ENCODE measurements at regions not wholly inside any gene's neighbourhood (a gene's known extent, or its start where the extent isn't known, plus 50 kb on each side); places are given as distances from the start of the nearest gene placed in this dataset.

DNA sequence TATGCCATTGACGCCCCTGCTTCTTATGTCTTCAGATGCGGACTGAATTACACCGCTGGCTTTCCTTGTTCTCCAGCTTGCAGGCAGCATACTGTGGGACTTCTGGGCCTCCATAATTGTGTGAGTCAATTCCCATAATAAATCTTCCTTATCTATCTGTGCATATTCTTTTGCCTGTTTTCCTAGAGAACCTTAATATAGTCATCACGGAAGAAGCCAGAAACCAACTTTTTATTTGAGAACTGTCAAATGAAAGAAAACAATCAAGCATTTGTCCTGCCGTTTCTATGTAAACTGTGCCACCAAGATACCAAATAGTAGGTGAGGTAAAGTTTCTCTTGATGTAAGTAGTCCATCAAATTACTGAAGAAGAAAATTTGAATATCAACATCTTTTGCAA is 51.8 kb upstream of the B3GALNT1 start:
- no peak overlapping the region for H3K4me3 Mint-ChIP-seq (ENCODE audit: unreplicated experiment)
- BruUV-seq (replicated peaks) = no TSS peak
- TF ChIP-seq, protein P1, sequence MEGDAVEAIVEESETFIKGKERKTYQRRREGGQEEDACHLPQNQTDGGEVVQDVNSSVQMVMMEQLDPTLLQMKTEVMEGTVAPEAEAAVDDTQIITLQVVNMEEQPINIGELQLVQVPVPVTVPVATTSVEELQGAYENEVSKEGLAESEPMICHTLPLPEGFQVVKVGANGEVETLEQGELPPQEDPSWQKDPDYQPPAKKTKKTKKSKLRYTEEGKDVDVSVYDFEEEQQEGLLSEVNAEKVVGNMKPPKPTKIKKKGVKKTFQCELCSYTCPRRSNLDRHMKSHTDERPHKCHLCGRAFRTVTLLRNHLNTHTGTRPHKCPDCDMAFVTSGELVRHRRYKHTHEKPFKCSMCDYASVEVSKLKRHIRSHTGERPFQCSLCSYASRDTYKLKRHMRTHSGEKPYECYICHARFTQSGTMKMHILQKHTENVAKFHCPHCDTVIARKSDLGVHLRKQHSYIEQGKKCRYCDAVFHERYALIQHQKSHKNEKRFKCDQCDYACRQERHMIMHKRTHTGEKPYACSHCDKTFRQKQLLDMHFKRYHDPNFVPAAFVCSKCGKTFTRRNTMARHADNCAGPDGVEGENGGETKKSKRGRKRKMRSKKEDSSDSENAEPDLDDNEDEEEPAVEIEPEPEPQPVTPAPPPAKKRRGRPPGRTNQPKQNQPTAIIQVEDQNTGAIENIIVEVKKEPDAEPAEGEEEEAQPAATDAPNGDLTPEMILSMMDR (IDR thresholded peaks at IDR 0.05; ENCODE audit: unreplicated experiment) = no peak
- no peaks in the 10 kb centered on the region for H3K27me3 Mint-ChIP-seq (ENCODE audit: insufficient read depth, unreplicated experiment)
- H3K4me1 Mint-ChIP-seq (ENCODE audit: insufficient read depth, unreplicated experiment) = no peaks in the 10 kb centered on the region
- ChIA-PET POLR2A (no interaction called here), CTCF (interaction anchor here (0.6 kb wide), 1 partner anchor 61 kb away, joined by 3 read pairs; no protein-coding TSS in a partner anchor)
- intact Hi-C loops (cut with micrococcal nuclease) = no loop called here
- no peaks in the 10 kb centered on the region for H3K36me3 Mint-ChIP-seq (ENCODE audit: insufficient read depth, unreplicated experiment)
- H3K27ac Mint-ChIP-seq (ENCODE audit: low read depth, unreplicated experiment) = no peak overlapping the region
- DNase-seq (ENCODE audit: unreplicated experiment) = no peak
- H3K9me3 Mint-ChIP-seq (ENCODE audit: unreplicated experiment) = no peaks in the 10 kb centered on the region

DNA sequence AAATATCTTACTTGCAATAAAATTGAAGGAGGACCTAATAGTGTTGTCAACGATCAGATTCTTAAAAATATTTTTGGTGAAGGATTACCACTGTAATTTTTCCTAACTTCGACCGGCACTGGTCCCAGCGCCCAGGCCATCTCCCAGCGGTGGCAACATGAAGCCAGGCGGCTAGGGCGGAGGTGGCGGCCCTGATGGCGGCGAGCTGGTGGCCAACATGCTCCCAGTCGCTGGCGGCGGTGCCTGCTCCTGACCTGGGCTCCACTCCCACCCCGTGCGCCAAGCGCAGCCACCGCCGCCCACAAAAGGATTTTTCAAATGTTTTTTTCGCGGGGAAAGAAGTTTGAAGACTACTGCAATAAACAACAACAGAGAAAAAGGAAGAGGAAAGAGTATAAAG is 56.5 kb upstream of the B3GALNT1 start:
- intact Hi-C loops (cut with micrococcal nuclease) = loop anchor here (2.0 kb wide), 1 partner anchor 59 kb away; the partner anchor contains the start of gene NMD3
- H3K27ac Mint-ChIP-seq (ENCODE audit: low read depth, unreplicated experiment) = no peak overlapping the region
- no TSS peak for BruUV-seq (replicated peaks)
- H3K27me3 Mint-ChIP-seq (ENCODE audit: insufficient read depth, unreplicated experiment) = no peaks in the 10 kb centered on the region
- no peak overlapping the region for H3K4me3 Mint-ChIP-seq (ENCODE audit: unreplicated experiment)
- ChIA-PET POLR2A (interaction anchor here (0.9 kb wide), 1 partner anchor 11 kb away, joined by 3 read pairs; no protein-coding TSS in a partner anchor), CTCF (interaction anchor here (1.2 kb wide), 1 partner anchor 231 kb away, joined by 3 read pairs; no protein-coding TSS in a partner anchor)
- TF ChIP-seq, protein P1 (IDR thresholded peaks at IDR 0.05; ENCODE audit: unreplicated experiment) = no peak
- no peaks in the 10 kb centered on the region for H3K4me1 Mint-ChIP-seq (ENCODE audit: insufficient read depth, unreplicated experiment)
- H3K36me3 Mint-ChIP-seq (ENCODE audit: insufficient read depth, unreplicated experiment) = no peaks in the 10 kb centered on the region
- DNase-seq (ENCODE audit: unreplicated experiment) = no peak
- H3K9me3 Mint-ChIP-seq (ENCODE audit: unreplicated experiment) = peaks cover 13% of the 10 kb centered on the region

DNA sequence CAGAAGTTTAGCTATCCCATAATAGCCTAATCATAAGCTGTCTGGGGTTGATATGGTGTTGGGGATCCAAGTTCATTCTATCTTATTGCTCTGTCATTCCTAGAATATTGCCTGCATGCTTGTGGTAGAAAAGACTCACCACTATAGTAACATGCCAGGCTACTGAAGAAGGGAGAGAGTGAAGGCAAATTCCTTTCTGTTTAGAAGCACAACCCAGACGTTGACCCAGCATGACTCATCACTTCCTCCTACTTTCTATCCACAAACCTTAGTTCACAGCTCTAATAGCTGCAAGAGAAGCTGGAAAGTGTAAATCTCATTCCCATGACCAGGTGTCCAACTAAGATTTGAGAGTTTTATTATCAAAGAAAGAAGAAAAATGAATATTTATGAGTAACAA is 57.8 kb upstream of the NMD3 start:
- BruUV-seq (replicated peaks) = no TSS peak
- no peak overlapping the region for H3K4me3 Mint-ChIP-seq (ENCODE audit: unreplicated experiment)
- intact Hi-C loops (cut with micrococcal nuclease) = loop anchor here (2.0 kb wide), 1 partner anchor 58 kb away; the partner anchor contains the start of gene NMD3

DNA sequence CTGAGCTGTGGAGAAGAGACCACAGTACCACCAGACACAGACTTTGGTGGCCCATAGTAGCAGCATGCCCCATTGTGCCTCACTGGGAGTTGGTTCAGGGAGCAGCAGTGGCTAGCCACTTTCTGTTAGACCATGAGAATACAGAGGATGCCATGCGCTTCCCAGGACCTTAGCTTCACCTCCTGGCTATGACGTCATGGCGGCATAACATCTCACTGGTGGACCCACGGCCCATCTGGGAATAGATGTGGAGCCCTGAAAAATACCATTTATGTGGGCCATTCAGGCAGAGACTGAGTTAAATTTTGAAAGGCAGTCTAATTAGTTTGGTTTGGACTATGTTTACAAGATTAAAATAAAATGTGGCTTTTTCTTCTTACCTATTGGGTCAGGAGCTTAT is 55.1 kb upstream of the NMD3 start:
- intact Hi-C loops (cut with micrococcal nuclease) = no loop called here
- TF ChIP-seq, protein P1 (IDR thresholded peaks at IDR 0.05; ENCODE audit: unreplicated experiment) = no peak
- Mint-ChIP-seq H3K27ac (ENCODE audit: low read depth, unreplicated experiment) (no peak overlapping the region), H3K36me3 (ENCODE audit: insufficient read depth, unreplicated experiment) (no peaks in the 10 kb centered on the region), H3K9me3 (ENCODE audit: unreplicated experiment) (peaks cover 13% of the 10 kb centered on the region), H3K27me3 (ENCODE audit: insufficient read depth, unreplicated experiment) (no peaks in the 10 kb centered on the region), H3K4me3 (ENCODE audit: unreplicated experiment) (no peak overlapping the region), H3K4me1 (ENCODE audit: insufficient read depth, unreplicated experiment) (no peaks in the 10 kb centered on the region)
- POLR2A ChIA-PET = interaction anchor here (1.2 kb wide), 1 partner anchor 16 kb away, joined by 3 read pairs; no protein-coding TSS in a partner anchor
- CTCF ChIA-PET = no interaction called here
- no TSS peak for BruUV-seq (replicated peaks)
- no peak for DNase-seq (ENCODE audit: unreplicated experiment)

More for the DNA sequence above, 57.8 kb upstream of the NMD3 start:
- H3K27me3 Mint-ChIP-seq (ENCODE audit: insufficient read depth, unreplicated experiment) = no peaks in the 10 kb centered on the region
- DNase-seq (ENCODE audit: unreplicated experiment) = peak; percentile 73
- TF ChIP-seq, protein P1 (IDR thresholded peaks at IDR 0.05; ENCODE audit: unreplicated experiment) = no peak
- CTCF ChIA-PET = interaction anchor here (0.6 to 0.7 kb wide), 2 partner anchors 31 to 68 kb away, joined by 3 to 4 read pairs; no protein-coding TSS in a partner anchor
- H3K36me3 Mint-ChIP-seq (ENCODE audit: insufficient read depth, unreplicated experiment) = no peaks in the 10 kb centered on the region
- H3K9me3 Mint-ChIP-seq (ENCODE audit: unreplicated experiment) = peaks cover 13% of the 10 kb centered on the region
- no peaks in the 10 kb centered on the region for H3K4me1 Mint-ChIP-seq (ENCODE audit: insufficient read depth, unreplicated experiment)
- no peak overlapping the region for H3K27ac Mint-ChIP-seq (ENCODE audit: low read depth, unreplicated experiment)
- POLR2A ChIA-PET = interaction anchor here (0.6 kb wide), 1 partner anchor 9 kb away, joined by 3 read pairs; no protein-coding TSS in a partner anchor
